ENCODE measurements at regions not wholly inside any gene's neighbourhood (a gene's known extent, or its start where the extent isn't known, plus 50 kb on each side); places are given as distances from the start of the nearest gene placed in this dataset.
A peak's percentile ranks its signal among the peaks of the same experiment; 100 is the strongest.
"Not testable (repeated sequence)": the region's sequence is repeated elsewhere in the genome, so short reads cannot be mapped to it uniquely, and the experiment has no call there.

- no peak for DNase-seq
These were observed 51.0 kb upstream of the LIFR start for GRCh38 chr5:38607396-38607795.

- no peak for DNase-seq
These were observed 51.6 kb upstream of the LIFR start for GRCh38 chr5:38607930-38608564.

GRCh38 chr5:38608874-38609273 lies 52.4 kb upstream of the LIFR start:
- DNase-seq = no peak

GRCh38 chr5:38612851-38613250 lies 56.4 kb upstream of the LIFR start:
- no peak for DNase-seq

GRCh38 chr5:38613490-38613889 lies 57.0 kb upstream of the LIFR start:
- peak in 1 of 2 experiments; percentile 30 for DNase-seq

GRCh38 chr5:38613992-38614836 lies 57.8 kb upstream of the LIFR start:
- no peak for DNase-seq

- no peak for DNase-seq
These were observed 58.6 kb upstream of the LIFR start for GRCh38 chr5:38615042-38615441.

- DNase-seq = no peak
These were observed 59.6 kb upstream of the LIFR start for GRCh38 chr5:38615981-38616451.

- DNase-seq = no peak
These were observed 61.7 kb upstream of the LIFR start for GRCh38 chr5:38618154-38618553.

GRCh38 chr5:38621331-38621730 lies 64.9 kb upstream of the LIFR start:
- DNase-seq = no peak

- no peak for DNase-seq
These were observed 65.5 kb upstream of the LIFR start for GRCh38 chr5:38621840-38622437.

- no peak for DNase-seq
These were observed 66.3 kb upstream of the LIFR start for GRCh38 chr5:38622723-38623129.

GRCh38 chr5:38624541-38624940 lies 68.1 kb upstream of the LIFR start:
- DNase-seq = not testable (repeated sequence)

GRCh38 chr5:38631376-38631775 lies 74.9 kb upstream of the LIFR start:
- not testable (repeated sequence) for DNase-seq

- DNase-seq = no peak
These were observed 78.3 kb upstream of the LIFR start for GRCh38 chr5:38634568-38635369.

GRCh38 chr5:38636626-38637025 lies 80.2 kb upstream of the LIFR start:
- DNase-seq = no peak

- no peak for DNase-seq
These were observed 82.2 kb upstream of the LIFR start for GRCh38 chr5:38638656-38639055.

- DNase-seq = no peak
These were observed 83.2 kb upstream of the LIFR start for GRCh38 chr5:38639377-38640358.

- DNase-seq = no peak
These were observed 84.6 kb upstream of the LIFR start for GRCh38 chr5:38641003-38641402.

- DNase-seq = no peak
These were observed 85.9 kb upstream of the LIFR start for GRCh38 chr5:38642189-38642911.

GRCh38 chr5:38643616-38644015 lies 87.2 kb upstream of the LIFR start:
- no peak for DNase-seq
